C1 segment of cervical spinal cord (tissue), 14 donors: ENCODE measurements at regions not wholly inside any gene's neighbourhood (a gene's known extent, or its start where the extent isn't known, plus 50 kb on each side); places are given as distances from the start of the nearest gene placed in this dataset.

Experiments used
- DNase-seq, 14 donors: peaks; one replicate each; lab custom pipeline; 2025; lab: John Stamatoyannopoulos, UW

- DNase-seq = no peak
Measured at GRCh38 chr7:128145191-128145590, 95.9 kb upstream of the LEP start.

GRCh38 chr7:128146052-128146451 is 95.0 kb upstream of the LEP start:
- DNase-seq = no peak

- no peak for DNase-seq
Measured at GRCh38 chr7:128148676-128149075, 92.4 kb upstream of the LEP start.

- no peak for DNase-seq
Measured at GRCh38 chr7:128150223-128150865, 90.7 kb upstream of the LEP start.

GRCh38 chr7:128151635-128152034 is 89.4 kb upstream of the LEP start:
- no peak for DNase-seq

GRCh38 chr7:128152721-128153120 is 88.4 kb upstream of the LEP start:
- no peak for DNase-seq

GRCh38 chr7:128153436-128153835 is 87.6 kb upstream of the LEP start:
- no peak for DNase-seq

- DNase-seq = no peak
Measured at GRCh38 chr7:128154504-128154903, 86.6 kb upstream of the LEP start.

- no peak for DNase-seq
Measured at GRCh38 chr7:128155100-128155740, 85.9 kb upstream of the LEP start.

GRCh38 chr7:128157906-128158305 is 83.2 kb upstream of the LEP start:
- no peak for DNase-seq

GRCh38 chr7:128158370-128158769 is 82.7 kb upstream of the LEP start:
- no peak for DNase-seq

- no peak for DNase-seq
Measured at GRCh38 chr7:128160296-128160695, 80.8 kb upstream of the LEP start.

GRCh38 chr7:128161466-128162125 is 79.5 kb upstream of the LEP start:
- DNase-seq = no peak

GRCh38 chr7:128162666-128163065 is 78.4 kb upstream of the LEP start:
- no peak for DNase-seq

- DNase-seq = no peak
Measured at GRCh38 chr7:128163473-128163872, 77.6 kb upstream of the LEP start.

- DNase-seq = no peak
Measured at GRCh38 chr7:128164061-128164954, 76.8 kb upstream of the LEP start.

- no peak for DNase-seq
Measured at GRCh38 chr7:128164955-128165670, 76.0 kb upstream of the LEP start.

GRCh38 chr7:128165927-128166420 is 75.1 kb upstream of the LEP start:
- no peak for DNase-seq

GRCh38 chr7:128166603-128167041 is 74.5 kb upstream of the LEP start:
- peak in 1 of 14 donors; percentile 75 for DNase-seq

- DNase-seq = peak in 2 of 14 donors; percentile 17 to 93
Measured at GRCh38 chr7:128167042-128167701, 73.9 kb upstream of the LEP start.
